Ishikawa (cell line): ENCODE measurements at regions not wholly inside any gene's neighbourhood (a gene's known extent, or its start where the extent isn't known, plus 50 kb on each side); places are given as distances from the start of the nearest gene placed in this dataset.

Source experiments
- CEBPB ChIP-seq: IDR thresholded peaks from 2 replicates; pipeline ENCODE4 v1.6.1; 2012
- CREB1 ChIP-seq: IDR thresholded peaks from 2 replicates; pipeline ENCODE4 v1.6.1; 2012; ENCODE audit warnings: low read depth
- EGR1 ChIP-seq: IDR thresholded peaks from 2 replicates; pipeline ENCODE4 v1.6.1; 2012
- EP300 ChIP-seq: IDR thresholded peaks from 2 replicates; pipeline ENCODE4 v1.6.1; 2012; ENCODE audit warnings: borderline replicate concordance
- FOXM1 ChIP-seq: IDR thresholded peaks from 2 replicates; pipeline ENCODE4 v1.6.1; 2012; ENCODE audit warnings: low read depth, borderline replicate concordance
- NFIC ChIP-seq: IDR thresholded peaks from 2 replicates; pipeline ENCODE4 v1.6.1; 2012
- RAD21 ChIP-seq: IDR thresholded peaks from 2 replicates; pipeline ENCODE4 v1.6.1; 2012; ENCODE audit warnings: low read depth
- REST ChIP-seq: IDR thresholded peaks from 2 replicates; pipeline ENCODE4 v1.6.1; 2012; ENCODE audit warnings: low read depth, mild to moderate bottlenecking
- TAF1 ChIP-seq: IDR thresholded peaks from 2 replicates; pipeline ENCODE4 v1.6.1; 2012; ENCODE audit warnings: low read depth, mild to moderate bottlenecking
- TCF12 ChIP-seq: IDR thresholded peaks from 2 replicates; pipeline ENCODE4 v1.6.1; 2012; ENCODE audit warnings: low read depth
- TEAD4 ChIP-seq: IDR thresholded peaks from 2 replicates; pipeline ENCODE4 v1.6.1; 2012
- USF1 ChIP-seq: IDR thresholded peaks from 2 replicates; pipeline ENCODE4 v1.6.1; 2012
- YY1 ChIP-seq: IDR thresholded peaks from 2 replicates; pipeline ENCODE4 v1.6.1; 2012; ENCODE audit warnings: low read depth
- ZBTB7A ChIP-seq: IDR thresholded peaks from 2 replicates; pipeline ENCODE4 v1.6.1; 2012; ENCODE audit warnings: low read depth
- TF ChIP-seq, protein P1 (sequence below): IDR thresholded peaks from 2 replicates; pipeline ENCODE4 v1.6.1; 2012

GRCh38 chr21:22650226-22650625, 1652.0 kb downstream of the NCAM2 start:
- no peak for TF ChIP-seq EGR1
- TF ChIP-seq, protein P1, sequence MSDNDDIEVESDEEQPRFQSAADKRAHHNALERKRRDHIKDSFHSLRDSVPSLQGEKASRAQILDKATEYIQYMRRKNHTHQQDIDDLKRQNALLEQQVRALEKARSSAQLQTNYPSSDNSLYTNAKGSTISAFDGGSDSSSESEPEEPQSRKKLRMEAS: no peak

DNA sequence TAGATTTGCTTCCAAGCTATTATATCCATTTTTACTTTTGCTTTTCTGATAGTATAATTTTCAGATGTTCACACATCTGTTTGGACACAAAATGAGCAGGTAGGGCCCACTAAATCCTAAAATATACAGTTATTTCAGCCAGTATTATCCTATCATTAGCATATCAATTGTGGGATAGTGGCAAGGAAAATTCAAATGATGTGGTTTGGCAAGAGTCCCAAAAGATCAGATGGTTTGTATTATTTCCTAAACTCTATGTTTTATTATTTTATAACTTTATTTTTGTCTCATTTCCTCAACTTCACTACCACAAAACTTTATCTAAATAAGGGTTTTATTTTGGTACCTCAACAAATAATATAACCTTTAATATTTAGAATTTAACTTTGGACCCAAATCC, 1659.6 kb downstream of the NCAM2 start:
- TF ChIP-seq CEBPB: no peak
- no peak for TF ChIP-seq NFIC
- no peak for TF ChIP-seq RAD21
- TF ChIP-seq, protein P1: no peak
- TF ChIP-seq EGR1: no peak
- TF ChIP-seq REST: no peak
- TF ChIP-seq FOXM1: no peak

GRCh38 chr21:22670148-22670547, 1671.9 kb downstream of the NCAM2 start:
- TF ChIP-seq EGR1: no peak
- TF ChIP-seq FOXM1: no peak
- no peak for TF ChIP-seq TAF1
- TF ChIP-seq YY1: no peak
- TF ChIP-seq USF1: no peak
- TF ChIP-seq, protein P1: no peak
- TF ChIP-seq TEAD4: no peak
- no peak for TF ChIP-seq CEBPB
- TF ChIP-seq RAD21: no peak
- no peak for TF ChIP-seq CREB1

- TF ChIP-seq USF1: no peak
- TF ChIP-seq, protein P1: no peak
- no peak for TF ChIP-seq ZBTB7A
- no peak for TF ChIP-seq TAF1
- no peak for TF ChIP-seq RAD21
- no peak for TF ChIP-seq NFIC
- TF ChIP-seq CREB1: no peak
These were observed 1681.0 kb downstream of the NCAM2 start for GRCh38 chr21:22679207-22679606.

GRCh38 chr21:22691658-22692057, 1693.4 kb downstream of the NCAM2 start:
- TF ChIP-seq RAD21 (no peak), USF1 (no peak), FOXM1 (no peak)

GRCh38 chr21:22703521-22703920, 1705.3 kb downstream of the NCAM2 start:
- TF ChIP-seq YY1: no peak
- no peak for TF ChIP-seq EP300
- no peak for TF ChIP-seq TEAD4
- TF ChIP-seq NFIC: no peak
- TF ChIP-seq USF1: no peak
- no peak for TF ChIP-seq ZBTB7A
- TF ChIP-seq EGR1: no peak
- no peak for TF ChIP-seq REST
- no peak for TF ChIP-seq TCF12
- TF ChIP-seq, protein P1: no peak
- TF ChIP-seq CREB1: no peak
- no peak for TF ChIP-seq TAF1
- TF ChIP-seq FOXM1: no peak
- TF ChIP-seq RAD21: no peak
- TF ChIP-seq CEBPB: no peak
